ENCODE measurements at regions not wholly inside any gene's neighbourhood (a gene's known extent, or its start where the extent isn't known, plus 50 kb on each side); places are given as distances from the start of the nearest gene placed in this dataset.

- TF ChIP-seq ZBTB21 (tag by site-specific recombination; IDR thresholded peaks at IDR 0.05): no peak
- TF ChIP-seq, protein P1, sequence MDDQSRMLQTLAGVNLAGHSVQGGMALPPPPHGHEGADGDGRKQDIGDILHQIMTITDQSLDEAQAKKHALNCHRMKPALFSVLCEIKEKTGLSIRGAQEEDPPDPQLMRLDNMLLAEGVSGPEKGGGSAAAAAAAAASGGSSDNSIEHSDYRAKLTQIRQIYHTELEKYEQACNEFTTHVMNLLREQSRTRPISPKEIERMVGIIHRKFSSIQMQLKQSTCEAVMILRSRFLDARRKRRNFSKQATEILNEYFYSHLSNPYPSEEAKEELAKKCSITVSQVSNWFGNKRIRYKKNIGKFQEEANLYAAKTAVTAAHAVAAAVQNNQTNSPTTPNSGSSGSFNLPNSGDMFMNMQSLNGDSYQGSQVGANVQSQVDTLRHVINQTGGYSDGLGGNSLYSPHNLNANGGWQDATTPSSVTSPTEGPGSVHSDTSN (CRISPR knock-in tag; IDR thresholded peaks at IDR 0.05): no peak
- TF ChIP-seq, protein P2, sequence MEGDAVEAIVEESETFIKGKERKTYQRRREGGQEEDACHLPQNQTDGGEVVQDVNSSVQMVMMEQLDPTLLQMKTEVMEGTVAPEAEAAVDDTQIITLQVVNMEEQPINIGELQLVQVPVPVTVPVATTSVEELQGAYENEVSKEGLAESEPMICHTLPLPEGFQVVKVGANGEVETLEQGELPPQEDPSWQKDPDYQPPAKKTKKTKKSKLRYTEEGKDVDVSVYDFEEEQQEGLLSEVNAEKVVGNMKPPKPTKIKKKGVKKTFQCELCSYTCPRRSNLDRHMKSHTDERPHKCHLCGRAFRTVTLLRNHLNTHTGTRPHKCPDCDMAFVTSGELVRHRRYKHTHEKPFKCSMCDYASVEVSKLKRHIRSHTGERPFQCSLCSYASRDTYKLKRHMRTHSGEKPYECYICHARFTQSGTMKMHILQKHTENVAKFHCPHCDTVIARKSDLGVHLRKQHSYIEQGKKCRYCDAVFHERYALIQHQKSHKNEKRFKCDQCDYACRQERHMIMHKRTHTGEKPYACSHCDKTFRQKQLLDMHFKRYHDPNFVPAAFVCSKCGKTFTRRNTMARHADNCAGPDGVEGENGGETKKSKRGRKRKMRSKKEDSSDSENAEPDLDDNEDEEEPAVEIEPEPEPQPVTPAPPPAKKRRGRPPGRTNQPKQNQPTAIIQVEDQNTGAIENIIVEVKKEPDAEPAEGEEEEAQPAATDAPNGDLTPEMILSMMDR (tag by site-specific recombination; IDR thresholded peaks at IDR 0.05): no peak
- TF ChIP-seq ZNF423 (tag by site-specific recombination; IDR thresholded peaks at IDR 0.05): no peak
- no peak for TF ChIP-seq ZNF639 (tag by site-specific recombination; IDR thresholded peaks at IDR 0.05)
- TF ChIP-seq ZNF2 (tag by site-specific recombination; IDR thresholded peaks at IDR 0.05): no peak
- TF ChIP-seq MZF1 (tag by site-specific recombination; IDR thresholded peaks at IDR 0.05; ENCODE audit: borderline replicate concordance): no peak
- TF ChIP-seq ZBTB44 (tag by site-specific recombination; IDR thresholded peaks at IDR 0.05): no peak
- no peak for TF ChIP-seq ZNF707 (tag by site-specific recombination; IDR thresholded peaks at IDR 0.05)
- no peak for TF ChIP-seq ZNF133 (tag by site-specific recombination; IDR thresholded peaks at IDR 0.05)
Measured at GRCh38 chr15:97679106-97679688, 281.3 kb upstream of the ARRDC4 start.

Measured in HEK293 (cell line).